ENCODE measurements at regions not wholly inside any gene's neighbourhood (a gene's known extent, or its start where the extent isn't known, plus 50 kb on each side); places are given as distances from the start of the nearest gene placed in this dataset.

DNA sequence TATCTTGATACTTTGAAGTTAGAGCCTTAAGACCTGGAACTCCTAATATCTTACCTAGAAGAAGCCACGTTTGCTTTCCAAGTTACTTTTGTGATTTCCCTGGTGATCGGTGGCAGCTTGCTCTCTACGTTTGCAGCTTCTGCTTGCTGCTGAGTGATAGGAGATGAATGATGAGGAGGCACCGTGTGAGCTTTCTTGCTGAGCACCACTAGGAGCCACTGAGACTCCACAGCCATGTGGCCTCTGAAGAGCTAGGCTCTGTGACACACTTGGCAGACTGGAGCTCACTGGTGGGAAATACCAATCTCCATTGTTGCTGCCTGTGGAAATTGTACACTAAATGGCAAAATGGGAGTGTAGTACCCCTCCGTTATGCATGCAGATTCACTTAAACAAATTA lies 161.8 kb downstream of the IBTK start:
- no peak for DNase-seq (ENCODE audit: extremely low read depth, insufficient read length)
- Histone ChIP-seq H3K4me3 (replicated peaks; ENCODE audit: low read depth, low read length) (no peak overlapping the region), H3K36me3 (ENCODE audit: control insufficient read depth, insufficient read depth, low read length) (no peaks in the 10 kb centered on the region), H3K27me3 (replicated peaks; ENCODE audit: control insufficient read depth, insufficient read depth, low read length) (no peaks in the 10 kb centered on the region)
- no peak for TF ChIP-seq CTCF (IDR thresholded peaks at IDR 0.05; ENCODE audit: insufficient read depth, low read length, poor library complexity, severe bottlenecking)

GRCh38 chr6:82084324-82084920 lies 163.1 kb downstream of the IBTK start:
- TF ChIP-seq CTCF (IDR thresholded peaks at IDR 0.05; ENCODE audit: insufficient read depth, low read length, poor library complexity, severe bottlenecking): no peak
- no peaks in the 10 kb centered on the region for H3K36me3 ChIP-seq (ENCODE audit: control insufficient read depth, insufficient read depth, low read length)
- DNase-seq (ENCODE audit: extremely low read depth, insufficient read length): no peak
- no peaks in the 10 kb centered on the region for H3K27me3 ChIP-seq (replicated peaks; ENCODE audit: control insufficient read depth, insufficient read depth, low read length)
- no peak overlapping the region for H3K4me3 ChIP-seq (replicated peaks; ENCODE audit: low read depth, low read length)

DNA sequence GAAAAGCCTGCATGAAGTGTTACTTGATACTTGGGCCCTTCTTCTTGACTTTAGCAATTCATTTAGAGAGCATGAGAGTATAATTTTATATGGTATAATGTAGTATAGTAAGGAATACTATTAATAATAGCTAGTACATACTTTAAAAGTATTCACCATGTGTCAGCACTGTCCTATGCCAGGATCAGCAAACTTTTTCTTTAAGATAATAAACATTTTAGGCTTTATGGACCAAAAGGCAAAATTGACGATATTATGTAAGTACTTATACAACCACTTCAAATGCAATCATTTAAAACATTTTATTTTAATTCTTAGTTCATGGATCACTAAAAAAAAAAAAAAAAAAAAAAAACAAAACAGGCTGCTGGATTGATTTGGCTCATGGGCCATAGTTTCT lies 163.9 kb downstream of the IBTK start:
- no peak overlapping the region for H3K4me3 ChIP-seq (replicated peaks; ENCODE audit: low read depth, low read length)
- no peak for DNase-seq (ENCODE audit: extremely low read depth, insufficient read length)
- no peaks in the 10 kb centered on the region for H3K36me3 ChIP-seq (ENCODE audit: control insufficient read depth, insufficient read depth, low read length)
- H3K27me3 ChIP-seq (replicated peaks; ENCODE audit: control insufficient read depth, insufficient read depth, low read length): no peaks in the 10 kb centered on the region
- no peak for TF ChIP-seq CTCF (IDR thresholded peaks at IDR 0.05; ENCODE audit: insufficient read depth, low read length, poor library complexity, severe bottlenecking)

- no peak for TF ChIP-seq CTCF (IDR thresholded peaks at IDR 0.05; ENCODE audit: insufficient read depth, low read length, poor library complexity, severe bottlenecking)
- Histone ChIP-seq H3K27me3 (replicated peaks; ENCODE audit: control insufficient read depth, insufficient read depth, low read length) (no peaks in the 10 kb centered on the region), H3K4me3 (replicated peaks; ENCODE audit: low read depth, low read length) (no peak overlapping the region), H3K36me3 (ENCODE audit: control insufficient read depth, insufficient read depth, low read length) (no peaks in the 10 kb centered on the region)
- DNase-seq (ENCODE audit: extremely low read depth, insufficient read length): no peak
Measured at GRCh38 chr6:82080767-82081166, 166.8 kb downstream of the IBTK start.

DNA sequence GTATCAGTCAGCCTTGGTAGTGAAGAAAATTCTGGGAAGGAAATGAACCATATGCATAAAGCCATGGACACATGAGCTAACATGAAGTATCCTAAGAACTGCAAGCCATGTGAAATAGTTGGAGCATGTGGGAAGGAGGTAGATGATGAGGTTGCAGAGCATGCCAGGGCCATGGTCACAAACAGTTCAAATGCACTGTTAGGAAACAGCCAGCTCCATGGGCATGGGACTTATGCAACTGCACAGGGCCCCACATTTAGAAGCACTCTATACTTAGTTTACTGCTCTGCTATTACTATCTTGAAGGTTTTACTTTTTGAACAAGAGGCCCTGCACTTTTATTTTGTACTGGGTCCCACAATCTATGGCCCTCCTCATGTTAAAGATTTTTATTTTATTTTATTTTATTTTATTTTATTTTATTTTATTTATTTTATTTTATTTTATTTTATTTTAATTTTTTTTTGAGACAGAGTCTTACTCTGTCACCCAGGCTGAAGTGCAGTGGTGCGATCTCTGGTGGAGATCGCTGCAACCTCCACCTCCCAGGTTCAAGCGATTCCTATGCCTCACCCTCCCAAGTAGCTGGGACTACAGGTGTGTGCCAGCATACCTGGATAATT lies 169.1 kb downstream of the IBTK start:
- H3K27me3 ChIP-seq (replicated peaks; ENCODE audit: control insufficient read depth, insufficient read depth, low read length): no peaks in the 10 kb centered on the region
- DNase-seq (ENCODE audit: extremely low read depth, insufficient read length): no peak
- no peaks in the 10 kb centered on the region for H3K36me3 ChIP-seq (ENCODE audit: control insufficient read depth, insufficient read depth, low read length)
- TF ChIP-seq CTCF (IDR thresholded peaks at IDR 0.05; ENCODE audit: insufficient read depth, low read length, poor library complexity, severe bottlenecking): no peak
- H3K4me3 ChIP-seq (replicated peaks; ENCODE audit: low read depth, low read length): no peak overlapping the region

Measured in GM06990 (cell line).